ENCODE measurements at regions not wholly inside any gene's neighbourhood (a gene's known extent, or its start where the extent isn't known, plus 50 kb on each side); places are given as distances from the start of the nearest gene placed in this dataset.

- no peaks in the 10 kb centered on the region for H3K36me3 ChIP-seq (ENCODE audit: control insufficient read depth in 1 of 2, insufficient read depth in 2 of 2, low read length in 2 of 2)
- ATAC-seq (no peak), DNase-seq (ENCODE audit: low read depth, low spot score) (no peak)
- H3K9ac ChIP-seq (ENCODE audit: low read length) = no peak overlapping the region
- no peaks in the 10 kb centered on the region for H3K9me2 ChIP-seq (ENCODE audit: insufficient read depth)
- peaks cover 2% of the 10 kb centered on the region; the same call in 1 of the 2 replicates for H3K27me3 ChIP-seq (ENCODE audit: insufficient read depth, low read length)
- CTCF ChIA-PET = no interaction called here
- no peaks in the 10 kb centered on the region for H4K20me1 ChIP-seq (ENCODE audit: insufficient read depth)
- POLR2A ChIA-PET = no interaction called here
- BruUV-seq (replicated peaks) = no TSS peak
- H3K27ac ChIP-seq (ENCODE audit: low read depth, low read length) = no peak overlapping the region
- no peaks in the 10 kb centered on the region for H3K79me2 ChIP-seq (ENCODE audit: insufficient read depth, low read length)
- TF ChIP-seq EGR1 (IDR thresholded peaks at IDR 0.05; ENCODE audit: low read depth) = no peak
- no peak for TF ChIP-seq FOSL1 (IDR thresholded peaks at IDR 0.05; ENCODE audit: low read depth)
- no peak for TF ChIP-seq ELF1 (IDR thresholded peaks at IDR 0.05; ENCODE audit: borderline replicate concordance, low read depth)
- RAD21 ChIA-PET (ENCODE audit: low non-redundant PET in 1 of 2, low total read pairs in 2 of 2, uncharacterized antibody in 2 of 2, unreplicated experiment in 2 of 2) = no interaction called here
- H2AFZ ChIP-seq (ENCODE audit: low read depth, low read length, poor library complexity, severe bottlenecking) = no peak overlapping the region
- H3K4me3 ChIP-seq (replicated peaks in 1 of 2; ENCODE audit: low read depth in 1 of 2, low read length in 2 of 2) = no peak overlapping the region
- H3K4me2 ChIP-seq (ENCODE audit: low read length) = no peak overlapping the region
- peaks cover 16 to 30% of the 10 kb centered on the region in 2 experiments for H3K4me1 ChIP-seq (ENCODE audit: control insufficient read depth in 1 of 2, insufficient read depth in 2 of 2, low read length in 2 of 2)
- no peaks in the 10 kb centered on the region for H3K9me3 ChIP-seq (ENCODE audit: control insufficient read depth in 1 of 2, insufficient read depth in 1 of 2, low read depth in 1 of 2, low read length in 2 of 2)
- intact Hi-C loops (cut with micrococcal nuclease) = no loop called here
These were observed 539.3 kb upstream of the B3GAT1 start for GRCh38 chr11:134951305-134951700.

GRCh38 chr11:134950692-134951304, 538.8 kb upstream of the B3GAT1 start:
- TF ChIP-seq ZFX (IDR thresholded peaks at IDR 0.05) = no peak
- no peak for TF ChIP-seq POLR2A (IDR thresholded peaks at IDR 0.05; ENCODE audit: borderline replicate concordance, extremely low read depth, insufficient read depth, insufficient read length)
- no peak for TF ChIP-seq JUND (IDR thresholded peaks at IDR 0.05)
- Histone ChIP-seq H3K9me2 (ENCODE audit: insufficient read depth) (no peaks in the 10 kb centered on the region), H4K20me1 (ENCODE audit: insufficient read depth) (no peaks in the 10 kb centered on the region), H3K79me2 (ENCODE audit: insufficient read depth, low read length) (no peaks in the 10 kb centered on the region), H3K4me3 (replicated peaks in 1 of 2; ENCODE audit: low read depth in 1 of 2, low read length in 2 of 2) (no peak overlapping the region), H3K4me2 (ENCODE audit: low read length) (peak overlapping the region; percentile 3; the same call in 1 of the 2 replicates), H3K4me1 (ENCODE audit: control insufficient read depth in 1 of 2, insufficient read depth in 2 of 2, low read length in 2 of 2) (peaks cover 16 to 35% of the 10 kb centered on the region in 2 experiments), H3K27me3 (ENCODE audit: insufficient read depth, low read length) (no peaks in the 10 kb centered on the region; the same call in 1 of the 2 replicates), H3K9me3 (ENCODE audit: control insufficient read depth in 1 of 2, insufficient read depth in 1 of 2, low read depth in 1 of 2, low read length in 2 of 2) (no peaks in the 10 kb centered on the region), H3K27ac (ENCODE audit: low read depth, low read length) (no peak overlapping the region), H3K36me3 (ENCODE audit: control insufficient read depth in 1 of 2, insufficient read depth in 2 of 2, low read length in 2 of 2) (no peaks in the 10 kb centered on the region), H2AFZ (ENCODE audit: low read depth, low read length, poor library complexity, severe bottlenecking) (no peak overlapping the region), H3K9ac (ENCODE audit: low read length) (no peak overlapping the region)
- intact Hi-C loops (cut with micrococcal nuclease) = no loop called here
- no TSS peak for BruUV-seq (replicated peaks)
- ChIA-PET RAD21 (ENCODE audit: low non-redundant PET in 1 of 2, low total read pairs in 2 of 2, uncharacterized antibody in 2 of 2, unreplicated experiment in 2 of 2) (no interaction called here), POLR2A (no interaction called here), CTCF (no interaction called here)
- DNase-seq (ENCODE audit: low read depth, low spot score) = no peak
- no peak for ATAC-seq

All from HCT116 (cell line).